ENCODE measurements at regions not wholly inside any gene's neighbourhood (a gene's known extent, or its start where the extent isn't known, plus 50 kb on each side); places are given as distances from the start of the nearest gene placed in this dataset.

- DNase-seq (no peak), ATAC-seq (peak in 1 of 3 donors; percentile 28)
- H3K9me3 ChIP-seq (ENCODE audit: control insufficient read depth, insufficient read depth, low read length): no peaks in the 10 kb centered on the region
- no peaks in the 10 kb centered on the region for H3K36me3 ChIP-seq (ENCODE audit: control insufficient read depth, insufficient read depth, low read length)
- intact Hi-C loops (cut with micrococcal nuclease): no loop called here
- Mint-ChIP-seq H3K4me1 (peaks cover 31 to 46% of the 10 kb centered on the region in 2 donors), H3K9me3 (peaks cover 0 to 2% of the 10 kb centered on the region in 2 donors), H3K4me3 (peak overlapping the region; percentile 28), H3K27me3 (ENCODE audit: low read depth in 2 of 2) (no peaks in the 10 kb centered on the region), H3K36me3 (no peaks in the 10 kb centered on the region), H3K27ac (peak overlapping the region in 1 of 2 donors; percentile 40)
- peaks cover 2% of the 10 kb centered on the region for H3K4me1 ChIP-seq (ENCODE audit: control insufficient read depth, insufficient read depth, low read length)
- no peaks in the 10 kb centered on the region for H3K27me3 ChIP-seq (ENCODE audit: control insufficient read depth, insufficient read depth, low read length)
- H3K27ac ChIP-seq (ENCODE audit: low read length): no peak overlapping the region
- WGBS (ENCODE audit: insufficient coverage): 41% methylated on average over 4 of the region's 4 CpGs
- TF ChIP-seq, protein P1, sequence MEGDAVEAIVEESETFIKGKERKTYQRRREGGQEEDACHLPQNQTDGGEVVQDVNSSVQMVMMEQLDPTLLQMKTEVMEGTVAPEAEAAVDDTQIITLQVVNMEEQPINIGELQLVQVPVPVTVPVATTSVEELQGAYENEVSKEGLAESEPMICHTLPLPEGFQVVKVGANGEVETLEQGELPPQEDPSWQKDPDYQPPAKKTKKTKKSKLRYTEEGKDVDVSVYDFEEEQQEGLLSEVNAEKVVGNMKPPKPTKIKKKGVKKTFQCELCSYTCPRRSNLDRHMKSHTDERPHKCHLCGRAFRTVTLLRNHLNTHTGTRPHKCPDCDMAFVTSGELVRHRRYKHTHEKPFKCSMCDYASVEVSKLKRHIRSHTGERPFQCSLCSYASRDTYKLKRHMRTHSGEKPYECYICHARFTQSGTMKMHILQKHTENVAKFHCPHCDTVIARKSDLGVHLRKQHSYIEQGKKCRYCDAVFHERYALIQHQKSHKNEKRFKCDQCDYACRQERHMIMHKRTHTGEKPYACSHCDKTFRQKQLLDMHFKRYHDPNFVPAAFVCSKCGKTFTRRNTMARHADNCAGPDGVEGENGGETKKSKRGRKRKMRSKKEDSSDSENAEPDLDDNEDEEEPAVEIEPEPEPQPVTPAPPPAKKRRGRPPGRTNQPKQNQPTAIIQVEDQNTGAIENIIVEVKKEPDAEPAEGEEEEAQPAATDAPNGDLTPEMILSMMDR (IDR thresholded peaks at IDR 0.05): no peak
- no peak overlapping the region for H3K4me3 ChIP-seq (ENCODE audit: low read length)
Measured at GRCh38 chr11:103735497-103736032, 300.9 kb upstream of the DDI1 start.

DNA sequence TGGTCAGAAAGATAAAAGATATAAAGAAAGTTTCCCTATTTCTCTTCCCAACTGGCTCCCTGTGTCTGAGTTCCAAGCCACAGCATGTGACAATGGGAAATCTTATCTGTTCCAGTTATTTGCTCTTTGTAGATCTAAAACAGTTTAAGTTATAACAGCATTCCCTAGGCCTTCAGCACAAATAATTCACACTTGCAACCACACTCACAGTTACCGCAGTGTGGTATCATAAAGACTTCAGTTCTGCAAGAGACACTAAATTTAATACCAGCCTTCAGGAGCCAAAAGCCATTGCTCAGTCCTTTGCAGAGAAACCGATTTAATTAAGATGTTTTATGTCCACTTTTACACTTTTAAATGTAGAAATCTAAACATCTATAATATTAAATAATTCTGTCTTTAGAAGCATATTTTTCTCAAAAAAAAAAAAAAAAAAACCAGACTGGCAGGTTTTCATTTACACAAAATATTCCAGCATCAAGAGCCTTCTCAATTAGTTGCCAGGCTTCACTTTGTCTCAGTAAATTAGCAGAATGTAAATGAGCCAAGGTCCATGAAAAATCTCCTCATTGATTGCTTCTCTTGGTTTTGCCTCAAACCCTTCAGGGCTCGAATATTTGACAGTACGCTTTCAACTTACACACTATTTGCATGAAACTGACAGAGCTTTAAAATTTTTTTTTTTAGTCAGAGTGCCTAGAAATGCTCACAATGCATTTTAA is 300.0 kb upstream of the DDI1 start:
- peak overlapping the region in 1 of 2 donors; percentile 40 for H3K27ac Mint-ChIP-seq
- H3K4me1 ChIP-seq (ENCODE audit: control insufficient read depth, insufficient read depth, low read length): peaks cover 2% of the 10 kb centered on the region
- H3K4me1 Mint-ChIP-seq: peaks cover 31 to 46% of the 10 kb centered on the region in 2 donors
- peaks cover 0 to 2% of the 10 kb centered on the region in 2 donors for H3K9me3 Mint-ChIP-seq
- no peak overlapping the region for H3K27ac ChIP-seq (ENCODE audit: low read length)
- H3K36me3 ChIP-seq (ENCODE audit: control insufficient read depth, insufficient read depth, low read length): no peaks in the 10 kb centered on the region
- peak in 1 of 2 donors; percentile 5 for DNase-seq
- peak overlapping the region; percentile 51 for H3K4me3 Mint-ChIP-seq
- no peaks in the 10 kb centered on the region for H3K9me3 ChIP-seq (ENCODE audit: control insufficient read depth, insufficient read depth, low read length)
- no peaks in the 10 kb centered on the region for H3K27me3 ChIP-seq (ENCODE audit: control insufficient read depth, insufficient read depth, low read length)
- H3K27me3 Mint-ChIP-seq (ENCODE audit: low read depth in 2 of 2): no peaks in the 10 kb centered on the region
- WGBS (ENCODE audit: insufficient coverage): 82% methylated on average over 3 of the region's 4 CpGs
- H3K4me3 ChIP-seq (ENCODE audit: low read length): no peak overlapping the region
- intact Hi-C loops (cut with micrococcal nuclease): no loop called here
- H3K36me3 Mint-ChIP-seq: no peaks in the 10 kb centered on the region
- ATAC-seq: peak in 2 of 3 donors; percentile 31 to 71
- TF ChIP-seq, protein P1 (IDR thresholded peaks at IDR 0.05): no peak

DNA sequence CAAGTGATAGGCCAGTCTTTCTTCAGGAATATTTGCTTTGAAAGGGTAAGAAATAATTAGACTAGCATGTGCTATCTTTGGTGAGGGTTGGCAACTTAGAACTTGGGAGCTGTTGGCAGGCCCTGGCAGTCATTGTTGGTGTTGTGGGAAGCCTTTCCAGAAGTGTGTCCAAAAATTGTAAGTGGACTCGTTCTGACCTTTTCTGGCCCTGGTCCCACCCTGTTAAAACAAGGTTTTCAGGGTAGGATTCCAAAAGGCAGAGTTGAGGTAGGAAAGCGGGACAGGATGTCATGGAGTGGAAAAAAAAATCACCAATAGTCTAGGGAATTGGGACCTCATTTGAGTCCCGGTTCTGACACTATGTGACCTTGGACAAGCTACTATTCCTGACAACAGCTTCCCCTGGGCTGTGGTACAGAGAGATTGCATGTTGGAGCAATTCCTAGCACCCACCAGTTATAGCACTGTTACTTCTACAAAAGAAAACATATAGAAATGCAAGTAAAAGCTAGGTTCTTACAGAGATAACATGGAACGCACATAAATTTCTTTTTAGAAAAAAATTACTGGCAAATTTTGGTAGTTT is 299.3 kb upstream of the DDI1 start:
- Histone ChIP-seq H3K36me3 (ENCODE audit: control insufficient read depth, insufficient read depth, low read length) (no peaks in the 10 kb centered on the region), H3K27ac (ENCODE audit: low read length) (no peak overlapping the region), H3K4me3 (ENCODE audit: low read length) (no peak overlapping the region), H3K9me3 (ENCODE audit: control insufficient read depth, insufficient read depth, low read length) (no peaks in the 10 kb centered on the region), H3K27me3 (ENCODE audit: control insufficient read depth, insufficient read depth, low read length) (no peaks in the 10 kb centered on the region), H3K4me1 (ENCODE audit: control insufficient read depth, insufficient read depth, low read length) (peaks cover 2% of the 10 kb centered on the region)
- ATAC-seq (no peak), DNase-seq (no peak)
- peaks cover 31 to 46% of the 10 kb centered on the region in 2 donors for H3K4me1 Mint-ChIP-seq
- no peaks in the 10 kb centered on the region for H3K27me3 Mint-ChIP-seq (ENCODE audit: low read depth in 2 of 2)
- 89% methylated on average over 3 of the region's 4 CpGs for WGBS (ENCODE audit: insufficient coverage)
- intact Hi-C loops (cut with micrococcal nuclease): no loop called here
- H3K9me3 Mint-ChIP-seq: peaks cover 0 to 2% of the 10 kb centered on the region in 2 donors
- H3K4me3 Mint-ChIP-seq: no peak overlapping the region
- H3K36me3 Mint-ChIP-seq: no peaks in the 10 kb centered on the region
- H3K27ac Mint-ChIP-seq: no peak overlapping the region
- TF ChIP-seq, protein P1 (IDR thresholded peaks at IDR 0.05): no peak
